ENCODE measurements at regions not wholly inside any gene's neighbourhood (a gene's known extent, or its start where the extent isn't known, plus 50 kb on each side); places are given as distances from the start of the nearest gene placed in this dataset.

DNA sequence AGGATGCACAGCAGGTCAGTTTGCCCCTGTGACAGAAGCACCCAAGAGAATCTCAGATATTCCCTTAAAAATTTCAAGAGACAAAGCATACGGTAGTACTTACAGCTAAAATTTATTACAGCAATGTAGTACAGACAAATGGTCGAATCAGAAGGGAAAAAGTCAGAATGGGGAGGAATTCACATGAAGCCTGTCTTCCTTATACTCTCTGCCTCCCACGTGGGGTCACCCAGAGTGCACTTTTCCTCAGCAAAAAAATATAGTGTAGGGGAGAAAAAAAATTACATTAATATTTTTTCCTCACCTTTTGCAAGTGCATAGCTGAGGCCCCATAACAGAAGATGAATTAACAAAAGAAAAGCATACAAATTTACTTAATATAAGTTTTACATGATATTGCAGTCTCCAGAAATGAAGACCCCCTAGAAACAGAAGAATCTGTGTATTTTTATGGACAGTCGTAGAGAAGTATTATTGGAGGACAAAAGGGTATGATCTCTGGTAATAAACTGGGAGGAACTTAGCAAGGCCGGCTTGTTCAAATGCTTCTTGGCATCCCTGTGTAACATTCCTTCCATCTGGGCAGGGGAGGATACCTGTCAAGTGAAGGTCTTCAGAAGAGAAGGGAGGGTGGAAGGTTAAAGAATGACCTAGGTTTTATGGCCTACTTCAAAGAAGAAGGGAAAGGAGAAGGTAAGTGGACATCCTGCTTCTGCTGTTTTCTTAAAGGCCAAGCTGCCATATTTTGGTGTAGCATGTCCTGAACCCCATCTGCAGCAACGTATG, 270.6 kb upstream of the MAGI2 start:
- Mint-ChIP-seq H3K27ac (no peak overlapping the region), H3K4me1 (no peaks in the 10 kb centered on the region), H3K36me3 (no peaks in the 10 kb centered on the region), H3K4me3 (no peak overlapping the region), H3K9me3 (peaks cover 0 to 3% (median 0%) of the 10 kb centered on the region in 7 donors), H3K27me3 (no peaks in the 10 kb centered on the region)
- ATAC-seq (ENCODE audit: low read depth in 2 of 2), result no peak
- DNase-seq, result no peak

DNA sequence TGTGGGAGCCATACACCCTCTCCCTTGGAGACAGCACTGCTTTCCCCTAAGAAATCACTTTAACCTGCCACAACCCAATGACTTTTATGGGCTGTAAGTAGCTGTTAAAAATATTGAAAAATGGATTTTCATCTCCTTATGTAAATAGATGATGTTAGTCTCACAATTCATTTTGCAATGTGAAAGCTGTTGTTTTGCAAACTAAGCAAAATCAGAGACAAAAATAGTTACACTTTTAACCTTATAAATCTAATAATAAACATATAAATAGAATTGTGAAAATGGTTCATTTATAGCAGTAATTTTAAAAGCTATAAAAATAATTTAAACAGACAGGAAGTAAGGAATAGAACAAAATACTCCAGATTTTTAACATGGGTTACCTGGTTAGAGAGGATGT, 268.8 kb upstream of the MAGI2 start:
- no peaks in the 10 kb centered on the region for H3K36me3 Mint-ChIP-seq
- no peaks in the 10 kb centered on the region for H3K4me1 Mint-ChIP-seq
- H3K27me3 Mint-ChIP-seq, result no peaks in the 10 kb centered on the region
- DNase-seq (no peak), ATAC-seq (ENCODE audit: low read depth in 2 of 2) (no peak)
- H3K4me3 Mint-ChIP-seq, result no peak overlapping the region
- H3K9me3 Mint-ChIP-seq, result no peaks in the 10 kb centered on the region
- H3K27ac Mint-ChIP-seq, result no peak overlapping the region

- Mint-ChIP-seq H3K4me1 (no peaks in the 10 kb centered on the region), H3K9me3 (no peaks in the 10 kb centered on the region), H3K4me3 (no peak overlapping the region), H3K36me3 (no peaks in the 10 kb centered on the region), H3K27ac (no peak overlapping the region), H3K27me3 (no peaks in the 10 kb centered on the region)
- ATAC-seq (ENCODE audit: low read depth in 2 of 2) (no peak), DNase-seq (no peak)
Observed at GRCh38 chr7:79719216-79719615, 265.7 kb upstream of the MAGI2 start.

DNA sequence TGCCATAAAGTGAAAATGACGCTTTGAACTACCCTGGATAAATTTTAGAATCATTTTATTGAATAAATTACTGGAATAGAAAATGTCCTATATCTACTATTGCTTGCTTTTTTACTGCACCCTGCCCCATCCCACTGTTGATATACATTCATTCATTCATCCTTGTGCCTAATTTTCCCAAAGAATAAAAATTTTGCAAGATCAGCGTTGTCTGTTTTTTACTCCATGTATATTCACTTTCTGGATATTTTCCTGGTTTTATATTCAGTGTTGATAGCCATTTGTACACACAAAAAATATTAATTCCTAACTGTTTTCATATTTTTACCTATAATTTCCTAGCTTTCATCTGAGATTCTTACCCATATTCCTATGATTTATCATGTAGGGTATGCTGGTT, 262.9 kb upstream of the MAGI2 start:
- no peaks in the 10 kb centered on the region for H3K9me3 Mint-ChIP-seq
- no peak overlapping the region for H3K27ac Mint-ChIP-seq

GRCh38 chr7:79714081-79714480, 260.6 kb upstream of the MAGI2 start:
- Mint-ChIP-seq H3K27ac (no peak overlapping the region), H3K4me1 (no peaks in the 10 kb centered on the region), H3K27me3 (no peaks in the 10 kb centered on the region), H3K4me3 (no peak overlapping the region), H3K9me3 (no peaks in the 10 kb centered on the region), H3K36me3 (no peaks in the 10 kb centered on the region)
- ATAC-seq (ENCODE audit: low read depth in 2 of 2) (no peak), DNase-seq (no peak)

More for the DNA sequence above, 262.9 kb upstream of the MAGI2 start:
- Mint-ChIP-seq H3K4me1 (no peaks in the 10 kb centered on the region), H3K27me3 (no peaks in the 10 kb centered on the region), H3K4me3 (no peak overlapping the region), H3K36me3 (no peaks in the 10 kb centered on the region)
- no peak for ATAC-seq (ENCODE audit: low read depth in 2 of 2)
- DNase-seq, result no peak

- H3K36me3 Mint-ChIP-seq, result no peaks in the 10 kb centered on the region
- no peak overlapping the region for H3K27ac Mint-ChIP-seq
Observed at GRCh38 chr7:79713276-79713675, 259.8 kb upstream of the MAGI2 start.

GRCh38 chr7:79711660-79712059, 258.2 kb upstream of the MAGI2 start:
- H3K36me3 Mint-ChIP-seq, result no peaks in the 10 kb centered on the region
- H3K4me1 Mint-ChIP-seq, result no peaks in the 10 kb centered on the region
- H3K4me3 Mint-ChIP-seq, result no peak overlapping the region
- H3K27ac Mint-ChIP-seq, result no peak overlapping the region
- no peak for DNase-seq
- H3K9me3 Mint-ChIP-seq, result peaks cover 0 to under 1% (median 0%) of the 10 kb centered on the region in 7 donors
- ATAC-seq (ENCODE audit: low read depth in 2 of 2), result no peak
- H3K27me3 Mint-ChIP-seq, result no peaks in the 10 kb centered on the region

More at GRCh38 chr7:79713276-79713675, 259.8 kb upstream of the MAGI2 start:
- Mint-ChIP-seq H3K4me1 (no peaks in the 10 kb centered on the region), H3K4me3 (no peak overlapping the region), H3K27me3 (no peaks in the 10 kb centered on the region), H3K9me3 (no peaks in the 10 kb centered on the region)
- ATAC-seq (ENCODE audit: low read depth in 2 of 2) (no peak), DNase-seq (no peak)

- Mint-ChIP-seq H3K36me3 (no peaks in the 10 kb centered on the region), H3K27me3 (no peaks in the 10 kb centered on the region)
- no peak for ATAC-seq (ENCODE audit: low read depth in 2 of 2)
Observed at GRCh38 chr7:79709574-79710409, 256.3 kb upstream of the MAGI2 start.

GRCh38 chr7:79702116-79702515, 248.6 kb upstream of the MAGI2 start:
- H3K4me3 Mint-ChIP-seq, result no peak overlapping the region
- no peak overlapping the region for H3K27ac Mint-ChIP-seq
- H3K9me3 Mint-ChIP-seq, result peaks cover 0 to 5% (median 1%) of the 10 kb centered on the region in 7 donors

More at GRCh38 chr7:79709574-79710409, 256.3 kb upstream of the MAGI2 start:
- no peak for DNase-seq
- Mint-ChIP-seq H3K9me3 (peaks cover 0 to 5% (median 0%) of the 10 kb centered on the region in 7 donors), H3K4me1 (no peaks in the 10 kb centered on the region), H3K4me3 (no peak overlapping the region), H3K27ac (no peak overlapping the region)

GRCh38 chr7:79692015-79692414, 238.5 kb upstream of the MAGI2 start:
- DNase-seq (no peak), ATAC-seq (ENCODE audit: low read depth in 2 of 2) (no peak)
- Mint-ChIP-seq H3K27ac (no peak overlapping the region), H3K4me3 (no peak overlapping the region), H3K36me3 (no peaks in the 10 kb centered on the region), H3K4me1 (no peaks in the 10 kb centered on the region), H3K9me3 (peaks cover 0 to 9% (median 0%) of the 10 kb centered on the region in 7 donors), H3K27me3 (no peaks in the 10 kb centered on the region)

More at GRCh38 chr7:79702116-79702515, 248.6 kb upstream of the MAGI2 start:
- DNase-seq, result no peak
- no peaks in the 10 kb centered on the region for H3K27me3 Mint-ChIP-seq
- H3K36me3 Mint-ChIP-seq, result no peaks in the 10 kb centered on the region
- H3K4me1 Mint-ChIP-seq, result no peaks in the 10 kb centered on the region
- no peak for ATAC-seq (ENCODE audit: low read depth in 2 of 2)

DNA sequence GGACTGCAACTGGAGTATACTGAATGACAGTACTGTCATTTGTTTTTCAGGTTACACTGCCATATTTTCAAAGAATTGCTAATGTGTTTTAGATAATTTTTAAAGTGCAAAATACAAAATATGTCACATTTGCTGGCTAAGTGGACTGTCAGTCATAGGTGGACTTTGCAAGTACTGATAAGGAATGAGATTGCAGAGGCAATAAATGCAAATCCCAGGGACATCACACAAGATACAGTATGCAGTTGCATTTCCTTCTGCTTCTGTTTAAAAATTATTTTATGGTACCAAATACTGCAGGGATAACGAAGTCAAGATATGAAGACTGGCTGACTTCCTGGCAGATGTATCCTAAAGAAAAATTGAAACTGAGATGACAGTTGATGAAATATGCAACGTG, 237.6 kb upstream of the MAGI2 start:
- no peaks in the 10 kb centered on the region for H3K4me1 Mint-ChIP-seq

DNA sequence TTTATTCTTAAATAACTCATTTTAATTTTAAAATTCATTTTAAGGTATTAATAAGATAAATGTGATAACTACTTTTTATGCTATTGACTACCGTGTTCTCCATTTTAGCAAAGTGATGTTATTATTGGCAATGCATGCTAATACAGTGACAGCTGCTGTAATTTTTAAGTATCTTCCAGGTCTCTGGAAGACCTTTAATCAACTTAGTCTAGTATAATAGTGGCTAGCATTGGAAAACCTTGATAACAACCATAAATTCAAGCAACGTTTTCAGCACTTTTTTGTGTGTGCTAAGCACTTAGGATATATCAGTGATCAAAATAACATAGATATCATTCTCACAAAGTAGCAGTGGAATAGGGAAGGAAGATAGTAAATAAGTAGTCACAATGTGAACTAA, 230.9 kb upstream of the MAGI2 start:
- Mint-ChIP-seq H3K4me3 (no peak overlapping the region), H3K9me3 (peaks cover 0 to 9% (median 2%) of the 10 kb centered on the region in 7 donors), H3K36me3 (no peaks in the 10 kb centered on the region), H3K4me1 (no peaks in the 10 kb centered on the region), H3K27ac (no peak overlapping the region), H3K27me3 (no peaks in the 10 kb centered on the region)
- no peak for DNase-seq
- no peak for ATAC-seq (ENCODE audit: low read depth in 2 of 2)

More for the DNA sequence above, 237.6 kb upstream of the MAGI2 start:
- H3K27ac Mint-ChIP-seq, result no peak overlapping the region
- H3K27me3 Mint-ChIP-seq, result no peaks in the 10 kb centered on the region
- H3K9me3 Mint-ChIP-seq, result peaks cover 0 to 14% (median 0%) of the 10 kb centered on the region in 7 donors
- DNase-seq, result no peak
- no peak for ATAC-seq (ENCODE audit: low read depth in 2 of 2)
- no peaks in the 10 kb centered on the region for H3K36me3 Mint-ChIP-seq
- no peak overlapping the region for H3K4me3 Mint-ChIP-seq

DNA sequence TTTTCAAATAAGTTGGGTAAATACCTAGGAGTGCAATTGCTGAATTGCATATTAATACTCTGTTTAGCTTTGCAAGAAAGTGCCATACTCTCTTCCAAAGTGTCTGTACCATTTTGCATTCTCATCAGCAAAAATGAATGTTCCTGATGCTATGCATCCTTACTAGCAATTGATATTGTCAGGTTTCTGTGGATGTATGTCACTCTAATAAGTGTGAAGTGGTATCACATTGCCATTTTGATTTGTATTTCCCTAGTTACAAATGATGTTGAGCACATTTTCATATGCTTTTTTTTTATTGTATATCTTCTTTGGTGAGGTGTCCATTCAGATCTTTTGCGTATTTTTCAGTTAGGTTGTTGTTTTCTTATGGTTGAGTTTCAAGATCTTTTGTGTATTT, 230.4 kb upstream of the MAGI2 start:
- Mint-ChIP-seq H3K27ac (no peak overlapping the region), H3K27me3 (no peaks in the 10 kb centered on the region), H3K4me1 (no peaks in the 10 kb centered on the region), H3K36me3 (no peaks in the 10 kb centered on the region), H3K9me3 (peaks cover 0 to 9% (median 2%) of the 10 kb centered on the region in 7 donors), H3K4me3 (no peak overlapping the region)
- DNase-seq (no peak), ATAC-seq (ENCODE audit: low read depth in 2 of 2) (no peak)

Data from naive B cell (primary cell).